ENCODE measurements at regions not wholly inside any gene's neighbourhood (a gene's known extent, or its start where the extent isn't known, plus 50 kb on each side); places are given as distances from the start of the nearest gene placed in this dataset.

- no peak for TF ChIP-seq SUZ12 (IDR thresholded peaks at IDR 0.05; ENCODE audit: extremely low read depth, insufficient read depth, insufficient read length)
- TF ChIP-seq ZNF274 (IDR thresholded peaks at IDR 0.05; ENCODE audit: low read depth, low read length), result no peak
Observed at GRCh38 chrX:3815896-3816664, 102.6 kb upstream of the PRKX start.

Measured in NT2/D1 (cell line).